HG02588 (cell line): ENCODE measurements at regions not wholly inside any gene's neighbourhood (a gene's known extent, or its start where the extent isn't known, plus 50 kb on each side); places are given as distances from the start of the nearest gene placed in this dataset.
A peak's percentile ranks its signal among the peaks of the same experiment; 100 is the strongest.

Experiments used
- ATAC-seq: cut with Tn5 transposase; IDR thresholded peaks from one replicate; pipeline ENCODE4 v1.9.1; 2021; ENCODE audit warnings: mild to moderate bottlenecking, moderate library complexity; ENCODE audit not compliant: unreplicated experiment

- no peak for ATAC-seq
Observed at GRCh38 chr3:159828542-159828943, 160.1 kb upstream of the IL12A start.

GRCh38 chr3:159829056-159829455 lies 159.6 kb upstream of the IL12A start:
- no peak for ATAC-seq

GRCh38 chr3:159829539-159830227 lies 159.0 kb upstream of the IL12A start:
- no peak for ATAC-seq

- no peak for ATAC-seq
Observed at GRCh38 chr3:159830523-159831154, 158.0 kb upstream of the IL12A start.

- ATAC-seq = peak; percentile 62
Observed at GRCh38 chr3:159831466-159831865, 157.2 kb upstream of the IL12A start.

GRCh38 chr3:159832024-159832423 lies 156.6 kb upstream of the IL12A start:
- ATAC-seq = peak; percentile 86

GRCh38 chr3:159835126-159835525 lies 153.5 kb upstream of the IL12A start:
- ATAC-seq = no peak

- no peak for ATAC-seq
Observed at GRCh38 chr3:159837725-159838124, 150.9 kb upstream of the IL12A start.

- ATAC-seq = no peak
Observed at GRCh38 chr3:159838938-159839337, 149.7 kb upstream of the IL12A start.

- ATAC-seq = peak; percentile 48
Observed at GRCh38 chr3:159839561-159840379, 148.9 kb upstream of the IL12A start, which contains the start of gene SCHIP1. Gene SCHIP1, plus strand, starts transcription at chr3:159839861.

- ATAC-seq = no peak
Observed at GRCh38 chr3:159840703-159841299, 147.8 kb upstream of the IL12A start.

GRCh38 chr3:159841766-159842165 lies 146.9 kb upstream of the IL12A start:
- no peak for ATAC-seq

- ATAC-seq = no peak
Observed at GRCh38 chr3:159843840-159844730, 144.6 kb upstream of the IL12A start.

GRCh38 chr3:159844801-159845261 lies 143.8 kb upstream of the IL12A start:
- no peak for ATAC-seq

GRCh38 chr3:159845737-159846136 lies 142.9 kb upstream of the IL12A start:
- ATAC-seq = no peak

GRCh38 chr3:159846255-159846654 lies 142.4 kb upstream of the IL12A start:
- no peak for ATAC-seq

- no peak for ATAC-seq
Observed at GRCh38 chr3:159848348-159849118, 140.1 kb upstream of the IL12A start.

- ATAC-seq = no peak
Observed at GRCh38 chr3:159850481-159850880, 138.2 kb upstream of the IL12A start.

- no peak for ATAC-seq
Observed at GRCh38 chr3:159852266-159852665, 136.4 kb upstream of the IL12A start.
